ENCODE measurements at regions not wholly inside any gene's neighbourhood (a gene's known extent, or its start where the extent isn't known, plus 50 kb on each side); places are given as distances from the start of the nearest gene placed in this dataset.

GRCh38 chr5:88396000-88396535 lies 127.4 kb upstream of the TMEM161B start:
- TF ChIP-seq CTCF (IDR thresholded peaks at IDR 0.05) (no peak), POLR2A (IDR thresholded peaks at IDR 0.05) (no peak)

Data from transverse colon (tissue), 3 donors.